AG04449 (cell line): ENCODE measurements at regions not wholly inside any gene's neighbourhood (a gene's known extent, or its start where the extent isn't known, plus 50 kb on each side); places are given as distances from the start of the nearest gene placed in this dataset.

Experiments
- CTCF ChIA-PET: fragments of 350-600 bp; formaldehyde crosslinking; extraction: SDS; loops from one replicate; lab custom pipeline; 2021; ENCODE audit warnings: antibody characterized with exemption; lab: Yijun Ruan, JAX
- POLR2A ChIA-PET: fragments of 400-600, 350-600 bp; formaldehyde crosslinking; extraction: SDS; loops from one replicate; lab custom pipeline; 2020; ENCODE audit warnings: antibody characterized with exemption, inconsistent platforms; lab: Yijun Ruan, JAX
- DNase-seq: peaks from one replicate; pipeline ENCODE4 v3.0.0-alpha.2; 2010; ENCODE audit warnings: low read depth, low spot score
- H3K4me3 ChIP-seq: 2 replicates; pipeline ENCODE4 v1.5.1; 2011; ENCODE audit warnings: low read depth, mild to moderate bottlenecking, control low read depth, low read length
- TF ChIP-seq, protein P1 (sequence below): IDR thresholded peaks from one replicate; pipeline ENCODE4 v1.5.1; 2011; ENCODE audit warnings: mild to moderate bottlenecking, moderate library complexity, low read length, control low read depth, inconsistent platforms; ENCODE audit not compliant: insufficient read depth; ENCODE audit errors: missing control alignments

DNA sequence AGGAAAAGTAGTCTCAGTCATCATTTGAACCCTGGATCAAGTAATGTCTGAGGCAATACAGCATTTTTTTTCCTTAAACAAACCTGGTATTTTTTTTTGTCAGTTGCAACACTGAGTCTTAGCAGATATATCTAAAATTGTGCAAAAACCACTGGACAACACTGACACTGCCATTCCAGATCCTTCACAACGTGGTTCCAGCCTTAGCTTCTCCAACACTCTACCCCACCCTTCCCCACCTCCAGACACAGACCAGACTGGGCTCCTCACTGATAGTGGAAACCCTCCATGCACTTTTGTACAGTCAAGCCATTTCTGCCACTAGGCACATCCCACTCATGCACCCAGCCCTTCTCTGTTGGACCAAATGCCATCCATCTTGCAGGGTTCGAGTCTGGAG, 199.6 kb upstream of the CTNNB1 start:
- DNase-seq: no peak
- ChIA-PET POLR2A (no interaction called here), CTCF (no interaction called here)
- TF ChIP-seq, protein P1, sequence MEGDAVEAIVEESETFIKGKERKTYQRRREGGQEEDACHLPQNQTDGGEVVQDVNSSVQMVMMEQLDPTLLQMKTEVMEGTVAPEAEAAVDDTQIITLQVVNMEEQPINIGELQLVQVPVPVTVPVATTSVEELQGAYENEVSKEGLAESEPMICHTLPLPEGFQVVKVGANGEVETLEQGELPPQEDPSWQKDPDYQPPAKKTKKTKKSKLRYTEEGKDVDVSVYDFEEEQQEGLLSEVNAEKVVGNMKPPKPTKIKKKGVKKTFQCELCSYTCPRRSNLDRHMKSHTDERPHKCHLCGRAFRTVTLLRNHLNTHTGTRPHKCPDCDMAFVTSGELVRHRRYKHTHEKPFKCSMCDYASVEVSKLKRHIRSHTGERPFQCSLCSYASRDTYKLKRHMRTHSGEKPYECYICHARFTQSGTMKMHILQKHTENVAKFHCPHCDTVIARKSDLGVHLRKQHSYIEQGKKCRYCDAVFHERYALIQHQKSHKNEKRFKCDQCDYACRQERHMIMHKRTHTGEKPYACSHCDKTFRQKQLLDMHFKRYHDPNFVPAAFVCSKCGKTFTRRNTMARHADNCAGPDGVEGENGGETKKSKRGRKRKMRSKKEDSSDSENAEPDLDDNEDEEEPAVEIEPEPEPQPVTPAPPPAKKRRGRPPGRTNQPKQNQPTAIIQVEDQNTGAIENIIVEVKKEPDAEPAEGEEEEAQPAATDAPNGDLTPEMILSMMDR: no peak
- no peak overlapping the region for H3K4me3 ChIP-seq

DNA sequence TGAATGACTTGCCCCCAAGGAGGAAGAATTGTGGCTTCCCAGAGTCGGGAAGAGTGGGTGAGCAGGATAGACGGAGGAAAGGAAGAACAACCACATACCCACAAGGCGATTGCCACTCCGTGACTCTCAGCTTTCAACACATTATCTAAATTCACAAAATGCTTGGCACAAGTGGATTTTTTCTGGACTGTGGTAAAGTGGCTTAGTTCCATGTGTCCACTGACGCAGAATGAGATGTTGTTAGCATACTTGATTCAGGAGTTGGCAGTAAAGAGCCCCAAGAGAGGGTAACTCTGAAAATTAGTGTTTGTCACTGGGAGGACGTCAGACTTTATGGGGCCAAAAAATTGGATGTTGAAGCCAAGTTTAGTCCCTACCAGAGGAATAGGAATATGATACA, 198.8 kb upstream of the CTNNB1 start:
- POLR2A ChIA-PET: no interaction called here
- H3K4me3 ChIP-seq: no peak overlapping the region
- CTCF ChIA-PET: no interaction called here
- TF ChIP-seq, protein P1: no peak
- DNase-seq: no peak

DNA sequence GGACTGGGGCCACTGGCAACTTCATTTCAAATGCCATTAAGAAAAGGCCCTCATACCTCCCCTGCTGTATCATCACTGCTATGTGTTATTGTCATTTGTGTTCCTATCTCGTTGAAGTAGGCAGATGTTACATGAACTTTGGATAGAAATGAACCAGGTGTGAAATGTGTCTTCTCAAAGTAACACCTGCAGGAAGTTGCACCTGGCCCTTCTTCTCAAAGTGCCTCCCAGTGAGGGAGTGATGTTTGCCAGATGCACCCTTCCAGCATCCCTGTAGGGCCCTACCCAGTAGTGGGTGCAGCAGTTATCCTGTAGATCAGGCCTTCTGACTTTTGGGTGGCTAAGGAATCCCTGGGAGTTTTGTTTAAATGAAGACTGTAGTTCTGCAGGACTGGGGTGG, 197.7 kb upstream of the CTNNB1 start:
- no peak overlapping the region for H3K4me3 ChIP-seq
- TF ChIP-seq, protein P1: no peak
- DNase-seq: no peak
- CTCF ChIA-PET: no interaction called here
- POLR2A ChIA-PET: no interaction called here

DNA sequence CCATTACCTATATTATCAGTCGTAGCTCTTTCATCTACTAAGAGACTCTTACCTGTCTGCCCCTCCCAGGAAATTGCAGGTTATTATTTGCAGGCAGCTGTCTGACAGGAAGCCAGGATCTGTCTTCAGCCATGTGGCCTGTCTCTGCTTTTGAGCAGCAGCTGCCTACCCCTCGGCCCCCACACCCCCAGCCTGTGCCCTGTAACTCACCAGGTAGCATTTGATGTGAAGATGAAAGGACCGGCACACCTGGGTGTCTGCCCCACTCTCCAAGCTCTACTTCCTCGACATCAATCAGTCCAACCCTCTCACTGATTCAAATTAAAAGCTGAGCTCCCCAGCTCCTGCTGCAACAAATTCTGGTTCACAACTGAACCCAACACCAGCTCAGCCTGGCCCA, 197.2 kb upstream of the CTNNB1 start:
- TF ChIP-seq, protein P1: no peak
- POLR2A ChIA-PET: no interaction called here
- CTCF ChIA-PET: no interaction called here
- H3K4me3 ChIP-seq: no peak overlapping the region
- no peak for DNase-seq

DNA sequence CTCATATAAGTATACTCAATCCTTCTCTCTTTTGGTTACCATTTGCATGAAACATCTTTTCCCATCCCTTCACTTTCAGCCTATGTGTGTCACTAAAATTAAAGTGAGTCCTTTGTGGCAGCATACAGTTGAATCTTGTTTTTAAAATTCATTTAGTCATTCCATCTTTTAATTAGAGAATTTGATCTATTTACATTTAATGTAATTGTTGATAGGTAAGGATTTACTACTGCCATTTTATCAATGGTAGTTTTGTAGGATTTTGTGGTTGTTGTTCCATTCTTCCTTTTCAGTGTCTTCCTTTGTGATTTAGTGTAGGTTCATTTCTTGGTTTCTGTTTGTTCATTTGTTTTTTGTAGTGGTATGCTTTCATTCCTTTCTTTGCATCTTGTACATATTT, 191.9 kb upstream of the CTNNB1 start:
- ChIA-PET CTCF (no interaction called here), POLR2A (no interaction called here)
- H3K4me3 ChIP-seq: no peak overlapping the region
- DNase-seq: no peak
- TF ChIP-seq, protein P1: no peak

DNA sequence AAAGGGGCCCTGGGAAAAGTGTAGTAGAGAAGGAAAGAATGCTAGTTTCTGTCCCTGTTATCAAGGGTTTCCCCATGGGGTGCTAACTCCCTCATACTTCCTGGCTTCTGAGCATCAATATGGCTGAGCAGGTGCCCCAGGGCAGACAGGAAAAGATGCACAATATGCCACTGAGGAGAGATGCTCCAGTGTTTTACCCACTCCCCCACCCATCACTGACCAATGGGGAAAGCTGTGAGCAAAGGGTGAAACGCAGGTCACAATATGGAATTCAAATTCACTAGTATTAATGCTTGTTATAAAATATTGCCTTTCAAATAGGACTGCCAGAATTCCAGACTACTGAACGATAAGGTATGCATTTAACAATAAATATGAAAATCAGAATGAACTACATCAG, 187.5 kb upstream of the CTNNB1 start:
- no peak overlapping the region for H3K4me3 ChIP-seq
- no peak for DNase-seq
- TF ChIP-seq, protein P1: no peak
- POLR2A ChIA-PET: no interaction called here
- CTCF ChIA-PET: no interaction called here
